Bronchial epithelial cell (primary cell): ENCODE measurements at regions not wholly inside any gene's neighbourhood (a gene's known extent, or its start where the extent isn't known, plus 50 kb on each side); places are given as distances from the start of the nearest gene placed in this dataset.
"Not testable (repeated sequence)": the region's sequence is repeated elsewhere in the genome, so short reads cannot be mapped to it uniquely, and the experiment has no call there.

Source experiments
- DNase-seq: peaks from one replicate; pipeline ENCODE4 v3.0.0-alpha.2; 2010; ENCODE audit warnings: low read depth
- FAIRE-seq: peaks from 2 replicates; lab custom pipeline; 2011; peaks lifted over from hg19 to GRCh38; lab: Jason Lieb, UNC
- H3K27me3 ChIP-seq: 2 replicates; pipeline ENCODE4 v1.5.1; 2011; ENCODE audit warnings: low read length; ENCODE audit not compliant: control insufficient read depth, insufficient read depth
- H3K36me3 ChIP-seq: 2 replicates; pipeline ENCODE4 v1.5.1; 2011; ENCODE audit warnings: low read length; ENCODE audit not compliant: control insufficient read depth, insufficient read depth
- H3K4me3 ChIP-seq: 2 replicates; pipeline ENCODE4 v1.5.1; 2011; ENCODE audit warnings: mild to moderate bottlenecking, low read depth, low read length, control low read depth
- CTCF ChIP-seq: IDR thresholded peaks from 2 replicates; pipeline ENCODE4 v1.5.1; 2011; ENCODE audit warnings: mild to moderate bottlenecking, moderate library complexity, low read length, control low read depth, inconsistent platforms; ENCODE audit not compliant: insufficient read depth, severe bottlenecking

- FAIRE-seq (no peak), DNase-seq (no peak)
- no peaks in the 10 kb centered on the region for H3K27me3 ChIP-seq
- no peaks in the 10 kb centered on the region for H3K36me3 ChIP-seq
- H3K4me3 ChIP-seq = no peak overlapping the region
- no peak for TF ChIP-seq CTCF
These were observed 86.9 kb upstream of the SLC24A3 start for GRCh38 chr20:19125508-19125907.

GRCh38 chr20:19129306-19129705, 83.1 kb upstream of the SLC24A3 start:
- FAIRE-seq (no peak), DNase-seq (no peak)
- Histone ChIP-seq H3K36me3 (no peaks in the 10 kb centered on the region), H3K27me3 (no peaks in the 10 kb centered on the region), H3K4me3 (no peak overlapping the region)
- TF ChIP-seq CTCF = no peak

GRCh38 chr20:19129976-19130612, 82.3 kb upstream of the SLC24A3 start:
- Histone ChIP-seq H3K36me3 (no peaks in the 10 kb centered on the region), H3K4me3 (no peak overlapping the region), H3K27me3 (no peaks in the 10 kb centered on the region)
- TF ChIP-seq CTCF = no peak
- DNase-seq (no peak), FAIRE-seq (peak; percentile 40)

GRCh38 chr20:19130613-19130984, 81.8 kb upstream of the SLC24A3 start:
- Histone ChIP-seq H3K4me3 (no peak overlapping the region), H3K27me3 (no peaks in the 10 kb centered on the region), H3K36me3 (no peaks in the 10 kb centered on the region)
- DNase-seq = no peak
- TF ChIP-seq CTCF = no peak
- FAIRE-seq = no peak

GRCh38 chr20:19137641-19138040, 74.8 kb upstream of the SLC24A3 start:
- H3K4me3 ChIP-seq = no peak overlapping the region
- DNase-seq (no peak), FAIRE-seq (no peak)
- TF ChIP-seq CTCF = no peak
- no peaks in the 10 kb centered on the region for H3K27me3 ChIP-seq
- no peaks in the 10 kb centered on the region for H3K36me3 ChIP-seq

- no peak for FAIRE-seq
- no peaks in the 10 kb centered on the region for H3K36me3 ChIP-seq
- no peak for TF ChIP-seq CTCF
- no peak overlapping the region for H3K4me3 ChIP-seq
- H3K27me3 ChIP-seq = no peaks in the 10 kb centered on the region
- DNase-seq = no peak
These were observed 73.7 kb upstream of the SLC24A3 start for GRCh38 chr20:19138758-19139157.

- not testable (repeated sequence) for H3K36me3 ChIP-seq, FAIRE-seq, DNase-seq, H3K27me3 ChIP-seq, H3K4me3 ChIP-seq
These were observed 72.9 kb upstream of the SLC24A3 start for GRCh38 chr20:19139584-19139983.
